Pancreas (tissue), 10 donors: ENCODE measurements at regions not wholly inside any gene's neighbourhood (a gene's known extent, or its start where the extent isn't known, plus 50 kb on each side); places are given as distances from the start of the nearest gene placed in this dataset.

Experiments used
- ATAC-seq, 4 donors: fragments of 200-7000 bp; cut with Tn5 transposase; one replicate each; pipeline versions ENCODE4 v1.8.0 to v1.9.1; 2020; ENCODE audit warnings: mild to moderate bottlenecking in 4 of 4, moderate library complexity in 4 of 4
- DNase-seq, 6 donors: peaks; one replicate each; pipeline ENCODE4 v3.0.0-alpha.2; 2020
- FAIRE-seq: peaks from 2 replicates; lab custom pipeline; 2012; peaks lifted over from hg19 to GRCh38; lab: Jason Lieb, UNC
- H3K27ac ChIP-seq, 4 donors: fragments of 200-600 bp; sonication (generic); 1 replicate in 3 of 4; 2 replicates in 1 of 4; pipeline versions ENCODE4 v1.5.0 to v1.8.0; 2020
- H3K27me3 ChIP-seq, 4 donors: fragments of 200-600 bp; one replicate each; pipeline ENCODE4 v1.8.0; 2021
- H3K36me3 ChIP-seq, 3 donors: fragments of 200-600 bp; sonication (generic) in 1 of 3; one replicate each; pipeline versions ENCODE4 v1.5.0 to v1.8.0; 2020 to 2021
- H3K4me1 ChIP-seq, 3 donors: fragments of 200-600 bp; one replicate each; pipeline ENCODE4 v1.8.0; 2021
- H3K4me3 ChIP-seq, 4 donors: fragments of 200-600 bp; sonication (generic) in 2 of 4; one replicate each; pipeline versions ENCODE4 v1.5.0 to v1.8.0; 2020 to 2021
- H3K9me3 ChIP-seq, 4 donors: fragments of 200-600 bp; one replicate each; pipeline ENCODE4 v1.8.0; 2021
- CTCF ChIP-seq, 4 donors: fragments of 200-600 bp; sonication (generic) in 3 of 4; IDR thresholded peaks; one replicate each; pipeline versions ENCODE4 v1.5.0 to v1.8.0; 2021; ENCODE audit warnings: antibody characterized with exemption in 4 of 4
- WGBS, 2 donors: extraction: QIAGEN DNeasy Blood & Tissue Kit; methylation state at CpG; one replicate each; pipeline ENCODE4 v1.1.7; 2013; 5-methylcytosine and 5-hydroxymethylcytosine counted together
- intact Hi-C, 3 donors: fragments of 100-400 bp; cut with DNase I; formaldehyde crosslinking; loops; one replicate each; pipeline versions ENCODE4 v1.11.1 to v1.14.2; 2022
- donor health status: healthy with polysubstance abuse.
- donor health status: DM: no; HTN: no; CAD: no; lungs with moderate emphysema.
- donor health status: DM: no; HTN: no; CAD: no.
- donor health status: control.
- donor health status: control.
- donor health status: Bipolar disorder and iron deficiency.
- donor health status: DM: yes; HTN: yes; CAD: no.
- donor health status: DM: no; HTN: no; CAD: no.
- donor health status: DM: no; HTN: no; CAD: no.
- donor health status: DM: yes; HTN: yes; CAD: no.

- peaks cover 0 to 6% (median 0%) of the 10 kb centered on the region in 3 donors for H3K4me1 ChIP-seq
- ATAC-seq (no peak), FAIRE-seq (no peak), DNase-seq (no peak)
- H3K27ac ChIP-seq = no peak overlapping the region
- no peaks in the 10 kb centered on the region for H3K36me3 ChIP-seq
- H3K9me3 ChIP-seq = no peaks in the 10 kb centered on the region
- H3K27me3 ChIP-seq = no peaks in the 10 kb centered on the region
- H3K4me3 ChIP-seq = no peak overlapping the region
- intact Hi-C loops = no loop called here
- WGBS, 2 donors = 70 to 80% methylated on average over 6 of the region's 6 CpGs
- no peak for TF ChIP-seq CTCF (IDR thresholded peaks at IDR 0.05)
Measured at GRCh38 chr7:130958846-130959245, 224.8 kb upstream of the KLF14 start.

GRCh38 chr7:130959743-130960207 is 225.8 kb upstream of the KLF14 start:
- H3K27me3 ChIP-seq = no peaks in the 10 kb centered on the region
- peaks cover 0 to 6% (median 0%) of the 10 kb centered on the region in 3 donors for H3K4me1 ChIP-seq
- peak overlapping the region in 2 of 4 donors; percentile 22 to 59 for H3K27ac ChIP-seq
- DNase-seq = no peak
- WGBS, 2 donors = 81 to 88% methylated on average over 9 of the region's 9 CpGs
- ATAC-seq = peak in 1 of 4 donors; percentile 12
- TF ChIP-seq CTCF (IDR thresholded peaks at IDR 0.05) = no peak
- intact Hi-C loops = no loop called here
- FAIRE-seq = no peak
- H3K4me3 ChIP-seq = no peak overlapping the region
- H3K36me3 ChIP-seq = no peaks in the 10 kb centered on the region
- no peaks in the 10 kb centered on the region for H3K9me3 ChIP-seq

- peak overlapping the region in 2 of 4 donors; percentile 40 to 59 for H3K27ac ChIP-seq
- ATAC-seq (peak in 3 of 4 donors; percentile 21 to 84 (median 73)), DNase-seq (no peak), FAIRE-seq (no peak)
- 83 to 88% methylated on average over 6 of the region's 6 CpGs for WGBS, 2 donors
- intact Hi-C loops = no loop called here
- H3K4me1 ChIP-seq = peaks cover 0 to 6% (median 0%) of the 10 kb centered on the region in 3 donors
- H3K36me3 ChIP-seq = no peaks in the 10 kb centered on the region
- no peak for TF ChIP-seq CTCF (IDR thresholded peaks at IDR 0.05)
- H3K9me3 ChIP-seq = no peaks in the 10 kb centered on the region
- H3K4me3 ChIP-seq = peak overlapping the region in 1 of 4 donors; percentile 1
- H3K27me3 ChIP-seq = no peaks in the 10 kb centered on the region
Measured at GRCh38 chr7:130960208-130960988, 226.4 kb upstream of the KLF14 start.

- no peak for FAIRE-seq
Measured at GRCh38 chr7:130961128-130961601, 227.2 kb upstream of the KLF14 start.

More at GRCh38 chr7:130961128-130961601, 227.2 kb upstream of the KLF14 start:
- no peak for TF ChIP-seq CTCF (IDR thresholded peaks at IDR 0.05)
- intact Hi-C loops = no loop called here
- Histone ChIP-seq H3K36me3 (no peaks in the 10 kb centered on the region), H3K27ac (peak overlapping the region in 2 of 4 donors; percentile 40 to 59), H3K9me3 (no peaks in the 10 kb centered on the region), H3K4me3 (no peak overlapping the region), H3K27me3 (no peaks in the 10 kb centered on the region), H3K4me1 (peaks cover 0 to 6% (median 0%) of the 10 kb centered on the region in 3 donors)
- WGBS, 2 donors = 83 to 90% methylated on average over 9 of the region's 9 CpGs
- DNase-seq (no peak), ATAC-seq (peak in 3 of 4 donors; percentile 21 to 55 (median 41))
